Type B pancreatic cell (in vitro differentiated cells): ENCODE measurements at regions not wholly inside any gene's neighbourhood (a gene's known extent, or its start where the extent isn't known, plus 50 kb on each side); places are given as distances from the start of the nearest gene placed in this dataset.

Experiments
- DNase-seq: peaks from one replicate; pipeline ENCODE4 v3.0.0; 2021; ENCODE audit warnings: mixed read lengths; ENCODE audit not compliant: unreplicated experiment; ENCODE audit errors: extremely low spot score
- H3K27ac Mint-ChIP-seq: 2 replicates; pipeline ENCODE4 v1.8.0; 2021; ENCODE audit warnings: mild to moderate bottlenecking, mixed read lengths
- H3K27me3 Mint-ChIP-seq: 2 replicates; pipeline ENCODE4 v1.8.0; 2021; ENCODE audit warnings: mixed read lengths
- H3K36me3 Mint-ChIP-seq: 2 replicates; pipeline ENCODE4 v1.8.0; 2021; ENCODE audit warnings: mixed read lengths
- H3K4me1 Mint-ChIP-seq: one replicate; pipeline ENCODE4 v1.8.0; 2021; ENCODE audit warnings: mixed read lengths; ENCODE audit not compliant: unreplicated experiment
- H3K4me3 Mint-ChIP-seq: 2 replicates; pipeline ENCODE4 v1.8.0; 2021; ENCODE audit warnings: mild to moderate bottlenecking, mixed read lengths
- H3K9me3 Mint-ChIP-seq: 2 replicates; pipeline ENCODE4 v1.8.0; 2021; ENCODE audit warnings: mixed read lengths
- TF ChIP-seq, protein P1 (sequence below): fragments of 200-600 bp; sonication (generic); conservative IDR thresholded peaks from 2 replicates; pipeline ENCODE4 v1.5.0; 2021; ENCODE audit warnings: antibody characterized with exemption, mild to moderate bottlenecking

DNA sequence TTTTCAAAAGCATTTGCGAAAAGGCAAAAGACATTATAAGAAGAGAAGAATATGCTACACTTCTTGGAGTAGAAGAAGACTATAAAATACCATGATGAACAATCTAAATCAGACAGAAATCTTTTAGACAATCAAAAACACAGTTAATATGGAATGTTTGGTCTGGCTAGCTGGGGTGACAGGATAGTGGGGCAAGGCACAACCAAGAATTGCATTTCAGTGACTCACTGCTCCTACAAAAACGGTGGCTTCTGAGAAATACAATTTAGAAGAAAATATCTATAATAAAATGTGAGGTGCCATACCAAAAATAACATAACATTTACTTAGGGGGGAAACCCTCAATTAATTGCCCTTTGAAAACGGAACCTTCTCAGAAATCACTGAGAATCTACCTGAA, 363.4 kb downstream of the NPR3 start:
- Mint-ChIP-seq H3K4me3 (no peak overlapping the region), H3K27ac (no peak overlapping the region), H3K9me3 (no peaks in the 10 kb centered on the region), H3K36me3 (no peaks in the 10 kb centered on the region), H3K4me1 (no peaks in the 10 kb centered on the region), H3K27me3 (no peaks in the 10 kb centered on the region)
- no peak for DNase-seq
- TF ChIP-seq, protein P1, sequence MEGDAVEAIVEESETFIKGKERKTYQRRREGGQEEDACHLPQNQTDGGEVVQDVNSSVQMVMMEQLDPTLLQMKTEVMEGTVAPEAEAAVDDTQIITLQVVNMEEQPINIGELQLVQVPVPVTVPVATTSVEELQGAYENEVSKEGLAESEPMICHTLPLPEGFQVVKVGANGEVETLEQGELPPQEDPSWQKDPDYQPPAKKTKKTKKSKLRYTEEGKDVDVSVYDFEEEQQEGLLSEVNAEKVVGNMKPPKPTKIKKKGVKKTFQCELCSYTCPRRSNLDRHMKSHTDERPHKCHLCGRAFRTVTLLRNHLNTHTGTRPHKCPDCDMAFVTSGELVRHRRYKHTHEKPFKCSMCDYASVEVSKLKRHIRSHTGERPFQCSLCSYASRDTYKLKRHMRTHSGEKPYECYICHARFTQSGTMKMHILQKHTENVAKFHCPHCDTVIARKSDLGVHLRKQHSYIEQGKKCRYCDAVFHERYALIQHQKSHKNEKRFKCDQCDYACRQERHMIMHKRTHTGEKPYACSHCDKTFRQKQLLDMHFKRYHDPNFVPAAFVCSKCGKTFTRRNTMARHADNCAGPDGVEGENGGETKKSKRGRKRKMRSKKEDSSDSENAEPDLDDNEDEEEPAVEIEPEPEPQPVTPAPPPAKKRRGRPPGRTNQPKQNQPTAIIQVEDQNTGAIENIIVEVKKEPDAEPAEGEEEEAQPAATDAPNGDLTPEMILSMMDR: no peak

DNA sequence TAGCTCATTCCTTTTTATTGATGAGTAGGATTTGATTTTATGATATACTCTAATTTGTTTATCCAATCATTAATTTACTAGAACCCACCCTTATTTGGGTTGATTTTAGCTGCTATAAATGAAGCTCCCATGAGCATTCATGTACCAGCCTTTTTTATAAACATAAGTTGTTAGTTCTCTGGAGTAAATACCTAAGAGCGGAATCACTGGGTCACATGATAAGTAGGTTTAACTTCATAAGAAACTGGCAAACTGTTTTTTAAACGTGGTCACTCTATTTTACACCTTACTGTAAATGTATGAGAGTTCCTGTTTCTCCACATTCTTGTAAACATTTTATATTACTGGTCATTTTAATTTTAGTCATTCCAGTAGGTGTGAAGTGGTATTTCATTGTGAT, 364.6 kb downstream of the NPR3 start:
- Mint-ChIP-seq H3K4me1 (peaks cover 4% of the 10 kb centered on the region), H3K27me3 (no peaks in the 10 kb centered on the region), H3K36me3 (no peaks in the 10 kb centered on the region), H3K4me3 (no peak overlapping the region), H3K27ac (no peak overlapping the region), H3K9me3 (no peaks in the 10 kb centered on the region)
- no peak for DNase-seq
- TF ChIP-seq, protein P1: no peak

DNA sequence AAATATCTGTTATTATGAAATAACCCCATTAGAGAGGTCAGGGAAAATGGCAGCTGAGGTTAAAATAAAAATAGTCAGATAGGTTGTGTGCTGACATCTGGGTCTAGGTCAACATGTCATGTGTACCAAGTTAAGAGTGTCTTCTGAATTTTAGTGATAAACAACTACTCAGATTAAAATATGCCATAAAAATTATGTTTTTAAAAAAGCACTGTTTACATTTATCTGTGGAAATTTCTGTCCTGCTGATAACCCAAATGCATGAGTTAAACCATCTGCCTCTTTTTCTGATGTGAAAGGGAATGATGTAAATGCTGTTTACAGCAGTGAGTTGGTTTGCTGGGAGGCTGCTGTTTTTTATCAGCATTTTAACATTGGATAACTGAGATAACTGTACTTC, 361.2 kb upstream of the TARS1 start:
- DNase-seq: no peak
- H3K36me3 Mint-ChIP-seq: no peaks in the 10 kb centered on the region
- no peak overlapping the region for H3K4me3 Mint-ChIP-seq
- H3K9me3 Mint-ChIP-seq: no peaks in the 10 kb centered on the region
- no peaks in the 10 kb centered on the region for H3K27me3 Mint-ChIP-seq
- H3K27ac Mint-ChIP-seq: no peak overlapping the region
- TF ChIP-seq, protein P1: no peak
- peaks cover 4% of the 10 kb centered on the region for H3K4me1 Mint-ChIP-seq

DNA sequence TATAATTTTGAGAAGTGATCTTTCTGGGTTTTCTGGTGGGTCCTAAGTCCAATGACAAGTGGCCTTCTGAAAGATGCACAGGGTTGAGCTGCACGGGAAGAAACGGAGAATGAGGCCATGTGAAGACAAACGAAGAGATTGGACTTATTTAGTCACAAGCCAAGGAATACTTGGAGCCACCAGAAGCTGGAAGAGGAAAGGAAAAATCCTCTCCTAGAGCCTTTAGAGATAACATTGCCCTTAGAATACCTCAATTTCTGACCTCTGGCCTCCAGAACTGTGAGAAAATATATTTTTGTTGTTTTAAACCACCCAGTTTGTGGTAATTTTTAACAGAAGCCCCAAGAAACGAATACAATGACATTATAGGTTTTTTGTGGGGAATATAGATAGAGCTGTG, 360.5 kb upstream of the TARS1 start:
- Mint-ChIP-seq H3K4me3 (no peak overlapping the region), H3K27me3 (no peaks in the 10 kb centered on the region), H3K36me3 (no peaks in the 10 kb centered on the region), H3K27ac (no peak overlapping the region), H3K4me1 (peaks cover 4% of the 10 kb centered on the region), H3K9me3 (no peaks in the 10 kb centered on the region)
- DNase-seq: no peak
- TF ChIP-seq, protein P1: no peak

DNA sequence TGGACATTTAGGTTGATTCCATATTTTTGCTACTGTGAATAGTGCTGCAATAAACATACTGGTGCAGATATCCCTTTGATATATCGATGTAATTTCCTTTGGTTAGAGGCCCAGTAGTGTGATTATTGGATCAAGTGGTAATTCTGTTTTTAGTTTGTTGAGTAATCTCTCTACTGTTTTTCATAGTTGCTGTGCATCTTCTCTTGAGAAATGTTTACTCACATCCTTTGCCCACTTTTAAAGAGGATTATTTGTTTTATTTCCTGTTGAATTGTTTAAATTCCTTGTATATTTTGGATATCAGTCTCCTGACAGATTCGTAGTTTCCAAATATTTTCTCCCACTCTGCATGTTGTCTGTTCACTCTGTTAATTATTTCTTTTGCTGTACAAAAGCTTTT, 352.6 kb upstream of the TARS1 start:
- no peaks in the 10 kb centered on the region for H3K27me3 Mint-ChIP-seq
- H3K4me1 Mint-ChIP-seq: no peaks in the 10 kb centered on the region
- no peak overlapping the region for H3K27ac Mint-ChIP-seq
- TF ChIP-seq, protein P1: no peak
- H3K4me3 Mint-ChIP-seq: no peak overlapping the region
- no peaks in the 10 kb centered on the region for H3K9me3 Mint-ChIP-seq
- no peaks in the 10 kb centered on the region for H3K36me3 Mint-ChIP-seq
- no peak for DNase-seq
